H9 (cell line): ENCODE measurements at regions not wholly inside any gene's neighbourhood (a gene's known extent, or its start where the extent isn't known, plus 50 kb on each side); places are given as distances from the start of the nearest gene placed in this dataset.

ENCODE experiments used
- DNase-seq: peaks from one replicate; pipeline ENCODE4 v3.0.0-alpha.2; 2017
- H2AFZ ChIP-seq: one replicate; pipeline ENCODE4 v1.6.1; 2013; ENCODE audit warnings: mild to moderate bottlenecking, low read length, control low read depth, moderate library complexity
- H2AK5ac ChIP-seq: 2 replicates; pipeline ENCODE4 v1.6.1; 2013; ENCODE audit warnings: low read length, control low read depth, mixed read lengths; ENCODE audit not compliant: insufficient read length
- H2BK120ac ChIP-seq: one replicate; pipeline ENCODE4 v1.6.1; 2013; ENCODE audit warnings: low read depth, mild to moderate bottlenecking, low read length, control low read depth, inconsistent platforms; ENCODE audit not compliant: poor library complexity, severe bottlenecking
- H2BK12ac ChIP-seq: 2 replicates; pipeline ENCODE4 v1.6.1; 2013; ENCODE audit warnings: low read length, control low read depth, mixed read lengths, low read depth; ENCODE audit not compliant: insufficient read length
- H2BK15ac ChIP-seq: 2 replicates; pipeline ENCODE4 v1.6.1; 2013; ENCODE audit warnings: low read depth, low read length, control low read depth
- H2BK20ac ChIP-seq: one replicate; pipeline ENCODE4 v1.6.1; 2013; ENCODE audit warnings: low read depth, mild to moderate bottlenecking, low read length, control low read depth, inconsistent platforms; ENCODE audit not compliant: poor library complexity, severe bottlenecking
- H2BK5ac ChIP-seq: 2 replicates; pipeline ENCODE4 v1.6.1; 2013; ENCODE audit warnings: low read length, control low read depth, mixed read lengths; ENCODE audit not compliant: insufficient read length
- H3K14ac ChIP-seq: 2 replicates; pipeline ENCODE4 v1.6.1; 2013; ENCODE audit warnings: low read length, control low read depth; ENCODE audit not compliant: insufficient read depth
- H3K18ac ChIP-seq: 2 replicates; pipeline ENCODE4 v1.6.1; 2013; ENCODE audit warnings: low read depth, mild to moderate bottlenecking, mixed read lengths, low read length, control low read depth; ENCODE audit not compliant: insufficient read length
- H3K23ac ChIP-seq: 2 replicates; pipeline ENCODE4 v1.6.1; 2013; ENCODE audit warnings: low read length, control low read depth, mixed read lengths, low read depth; ENCODE audit not compliant: insufficient read length
- H3K23me2 ChIP-seq: 2 replicates; pipeline ENCODE4 v1.6.1; 2013; ENCODE audit warnings: low read depth, mild to moderate bottlenecking, mixed read lengths, low read length, control low read depth; ENCODE audit not compliant: insufficient read length, poor library complexity, severe bottlenecking
- H3K27ac ChIP-seq: 2 replicates; pipeline ENCODE4 v1.5.1; 2013; ENCODE audit warnings: low read length, control low read depth, mixed read lengths, low read depth; ENCODE audit not compliant: insufficient read length
- H3K27me3 ChIP-seq: 2 replicates; pipeline ENCODE4 v1.6.1; 2013; ENCODE audit warnings: low read length, control low read depth, inconsistent platforms; ENCODE audit not compliant: insufficient read depth
- H3K4ac ChIP-seq: 2 replicates; pipeline ENCODE4 v1.6.1; 2013; ENCODE audit warnings: low read depth, mild to moderate bottlenecking, control low read depth, inconsistent platforms, low read length, moderate library complexity
- H3K4me1 ChIP-seq: 2 replicates; pipeline ENCODE4 v1.6.1; 2013; ENCODE audit warnings: low read length, control low read depth, inconsistent platforms; ENCODE audit not compliant: insufficient read depth
- H3K4me2 ChIP-seq: 2 replicates; pipeline ENCODE4 v1.6.1; 2013; ENCODE audit warnings: low read length, control low read depth, mixed read lengths; ENCODE audit not compliant: insufficient read length, insufficient read depth
- H3K56ac ChIP-seq: 2 replicates; pipeline ENCODE4 v1.6.1; 2013; ENCODE audit warnings: low read depth, mild to moderate bottlenecking, mixed read lengths, low read length, control low read depth; ENCODE audit not compliant: insufficient read length
- H3K79me1 ChIP-seq: 2 replicates; pipeline ENCODE4 v1.6.1; 2013; ENCODE audit warnings: low read depth, mild to moderate bottlenecking, moderate library complexity, low read length, control low read depth, inconsistent platforms; ENCODE audit not compliant: insufficient read depth, poor library complexity, severe bottlenecking
- H3K79me2 ChIP-seq: 2 replicates; pipeline ENCODE4 v1.6.1; 2013; ENCODE audit warnings: low read length, control low read depth, inconsistent platforms; ENCODE audit not compliant: insufficient read depth
- H3K9ac ChIP-seq: 2 replicates; pipeline ENCODE4 v1.6.1; 2013; ENCODE audit warnings: low read length, control low read depth, mixed read lengths; ENCODE audit not compliant: insufficient read length; ENCODE audit errors: extremely low read depth
- H3K9me3 ChIP-seq: one replicate; pipeline ENCODE4 v1.6.1; 2013; ENCODE audit warnings: low read depth, low read length, inconsistent platforms; ENCODE audit not compliant: control insufficient read depth
- H3T11ph ChIP-seq: one replicate; pipeline ENCODE4 v1.6.1; 2013; ENCODE audit warnings: mild to moderate bottlenecking, low read length, control low read depth, inconsistent platforms
- H4K20me1 ChIP-seq: one replicate; pipeline ENCODE4 v1.6.1; 2013; ENCODE audit not compliant: control insufficient read depth, insufficient read length, insufficient read depth
- H4K5ac ChIP-seq: 2 replicates; pipeline ENCODE4 v1.6.1; 2013; ENCODE audit warnings: low read depth, mild to moderate bottlenecking, mixed read lengths, low read length, control low read depth; ENCODE audit not compliant: insufficient read length
- H4K8ac ChIP-seq: replicated peaks from 2 replicates; pipeline ENCODE4 v1.6.1; 2013; ENCODE audit warnings: low read length, control low read depth, mixed read lengths, low read depth; ENCODE audit not compliant: insufficient read length
- H4K91ac ChIP-seq: 2 replicates; pipeline ENCODE4 v1.6.1; 2013; ENCODE audit warnings: low read depth, mild to moderate bottlenecking, moderate library complexity, mixed read lengths, low read length, control low read depth; ENCODE audit not compliant: insufficient read length
- H3K27ac Mint-ChIP-seq, 3 experiments: 2 replicates in 2 of 3; 3 replicates in 1 of 3; pipeline ENCODE4 v1.8.0; 2020 to 2021; ENCODE audit warnings: mixed read lengths in 3 of 3, mild to moderate bottlenecking in 1 of 3, moderate library complexity in 1 of 3
- H3K27me3 Mint-ChIP-seq: 2 replicates; pipeline ENCODE4 v1.8.0; 2021; ENCODE audit warnings: low read depth, mild to moderate bottlenecking, moderate library complexity, mixed read lengths
- H3K36me3 Mint-ChIP-seq, 3 experiments: 2 replicates in 2 of 3; 3 replicates in 1 of 3; pipeline ENCODE4 v1.8.0; 2020 to 2021; ENCODE audit warnings: low read depth in 3 of 3, mixed read lengths in 3 of 3; ENCODE audit not compliant: insufficient read depth in 1 of 3
- H3K4me1 Mint-ChIP-seq, 2 experiments: 2 replicates each; pipeline ENCODE4 v1.8.0; 2020; ENCODE audit warnings: mixed read lengths in 2 of 2
- H3K4me3 Mint-ChIP-seq, 2 experiments: 2 replicates in 1 of 2; 3 replicates in 1 of 2; pipeline ENCODE4 v1.8.0; 2020 to 2021; ENCODE audit warnings: mild to moderate bottlenecking in 2 of 2, mixed read lengths in 2 of 2, moderate library complexity in 1 of 2
- H3K9me3 Mint-ChIP-seq, 2 experiments: 2 replicates in 1 of 2; 3 replicates in 1 of 2; pipeline ENCODE4 v1.8.0; 2020; ENCODE audit warnings: mild to moderate bottlenecking in 2 of 2, mixed read lengths in 2 of 2, moderate library complexity in 1 of 2
- WGBS: extraction: QIAGEN DNeasy Blood & Tissue Kit; methylation state at CpG from one replicate; pipeline ENCODE4 v1.1.7; 2013; ENCODE audit warnings: missing lambda C conversion rate, low lambda C conversion rate, mixed read lengths; ENCODE audit not compliant: insufficient read length; ENCODE audit errors: extremely low coverage; 5-methylcytosine and 5-hydroxymethylcytosine counted together
- TF ChIP-seq, protein P1 (sequence below): fragments of 200-600 bp; sonication (generic); conservative IDR thresholded peaks from 3 replicates; pipeline ENCODE4 v1.8.0; 2021; ENCODE audit warnings: antibody characterized with exemption, mild to moderate bottlenecking

DNA sequence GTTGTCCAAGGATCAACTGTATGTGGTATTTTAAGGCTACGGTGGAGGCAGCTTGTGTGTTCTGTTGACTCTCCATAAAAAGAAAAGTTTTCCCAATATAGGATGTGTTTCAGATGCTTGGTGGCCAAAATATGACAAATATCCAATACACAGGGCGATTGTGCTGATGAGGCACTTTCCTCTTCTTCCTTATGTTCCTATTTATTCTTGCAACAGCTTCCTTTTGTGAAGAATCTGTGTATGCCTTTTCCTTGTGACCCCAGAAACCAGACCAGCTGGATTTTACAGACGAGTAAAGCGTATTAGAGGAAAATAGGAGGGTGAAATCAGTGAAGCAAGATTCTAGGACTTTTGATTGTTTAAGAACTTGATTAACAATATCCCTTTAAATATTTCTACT lies 452.0 kb downstream of the DMAC1 start:
- Mint-ChIP-seq H3K36me3 (peaks cover 0 to 5% (median 0%) of the 10 kb centered on the region in 3 experiments; a peak in 2 of 7 replicates), H3K9me3 (peaks cover 3% of the 10 kb centered on the region in 2 experiments; a peak in 2 of 5 replicates), H3K4me1 (0 out of 4 replicates have a peak, but pooled peaks cover 0 to 5% of the 10 kb centered on the region in 2 experiments), H3K27me3 (no peaks in the 10 kb centered on the region), H3K27ac (no peak overlapping the region), H3K4me3 (no peak overlapping the region)
- TF ChIP-seq, protein P1, sequence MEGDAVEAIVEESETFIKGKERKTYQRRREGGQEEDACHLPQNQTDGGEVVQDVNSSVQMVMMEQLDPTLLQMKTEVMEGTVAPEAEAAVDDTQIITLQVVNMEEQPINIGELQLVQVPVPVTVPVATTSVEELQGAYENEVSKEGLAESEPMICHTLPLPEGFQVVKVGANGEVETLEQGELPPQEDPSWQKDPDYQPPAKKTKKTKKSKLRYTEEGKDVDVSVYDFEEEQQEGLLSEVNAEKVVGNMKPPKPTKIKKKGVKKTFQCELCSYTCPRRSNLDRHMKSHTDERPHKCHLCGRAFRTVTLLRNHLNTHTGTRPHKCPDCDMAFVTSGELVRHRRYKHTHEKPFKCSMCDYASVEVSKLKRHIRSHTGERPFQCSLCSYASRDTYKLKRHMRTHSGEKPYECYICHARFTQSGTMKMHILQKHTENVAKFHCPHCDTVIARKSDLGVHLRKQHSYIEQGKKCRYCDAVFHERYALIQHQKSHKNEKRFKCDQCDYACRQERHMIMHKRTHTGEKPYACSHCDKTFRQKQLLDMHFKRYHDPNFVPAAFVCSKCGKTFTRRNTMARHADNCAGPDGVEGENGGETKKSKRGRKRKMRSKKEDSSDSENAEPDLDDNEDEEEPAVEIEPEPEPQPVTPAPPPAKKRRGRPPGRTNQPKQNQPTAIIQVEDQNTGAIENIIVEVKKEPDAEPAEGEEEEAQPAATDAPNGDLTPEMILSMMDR, result no peak
- Histone ChIP-seq H3K27me3 (no peaks in the 10 kb centered on the region), H3T11ph (no peak overlapping the region), H3K79me2 (no peaks in the 10 kb centered on the region), H2BK15ac (no peak overlapping the region), H4K20me1 (no peaks in the 10 kb centered on the region), H3K9me3 (no peaks in the 10 kb centered on the region), H3K23ac (no peak overlapping the region), H4K91ac (no peak overlapping the region), H4K5ac (no peak overlapping the region), H2BK120ac (no peak overlapping the region), H3K18ac (no peak overlapping the region), H3K79me1 (no peaks in the 10 kb centered on the region), H3K9ac (no peak overlapping the region), H4K8ac (no peak overlapping the region), H3K23me2 (no peaks in the 10 kb centered on the region), H3K56ac (no peak overlapping the region), H3K14ac (no peak overlapping the region), H2AFZ (no peak overlapping the region), H3K4me2 (no peak overlapping the region), H3K27ac (no peak overlapping the region), H2BK5ac (no peak overlapping the region), H2BK20ac (no peak overlapping the region), H3K4ac (no peak overlapping the region), H2BK12ac (no peak overlapping the region), H3K4me1 (no peaks in the 10 kb centered on the region), H2AK5ac (no peak overlapping the region)
- DNase-seq, result no peak
- no CpG with 5 or more reads among the region's 4 CpGs for WGBS
